Chondrocyte (in vitro differentiated cells): ENCODE measurements at regions not wholly inside any gene's neighbourhood (a gene's known extent, or its start where the extent isn't known, plus 50 kb on each side); places are given as distances from the start of the nearest gene placed in this dataset.

Experiments
- DNase-seq: peaks from one replicate; pipeline ENCODE4 v3.0.0; 2021; ENCODE audit warnings: mixed read lengths, low spot score
- H3K27ac Mint-ChIP-seq: one replicate; pipeline ENCODE4 v1.8.0; 2021; ENCODE audit warnings: mild to moderate bottlenecking, moderate library complexity, mixed read lengths; ENCODE audit not compliant: unreplicated experiment
- H3K27me3 Mint-ChIP-seq: 2 replicates; pipeline ENCODE4 v1.8.0; 2021; ENCODE audit warnings: low read depth, mixed read lengths
- H3K36me3 Mint-ChIP-seq: 2 replicates; pipeline ENCODE4 v1.8.0; 2021; ENCODE audit warnings: low read depth, mixed read lengths
- H3K4me1 Mint-ChIP-seq: 2 replicates; pipeline ENCODE4 v1.8.0; 2021; ENCODE audit warnings: low read depth, mild to moderate bottlenecking, mixed read lengths
- H3K4me3 Mint-ChIP-seq: one replicate; pipeline ENCODE4 v1.8.0; 2021; ENCODE audit warnings: mild to moderate bottlenecking, moderate library complexity, mixed read lengths; ENCODE audit not compliant: unreplicated experiment
- H3K9me3 Mint-ChIP-seq: 2 replicates; pipeline ENCODE4 v1.8.0; 2021; ENCODE audit warnings: low read depth, mixed read lengths
- CTCF ChIP-seq: fragments of 200-600 bp; sonication (generic); IDR thresholded peaks from 2 replicates; pipeline ENCODE4 v1.5.0; 2021; ENCODE audit warnings: antibody characterized with exemption, mild to moderate bottlenecking, moderate library complexity

- no peaks in the 10 kb centered on the region for H3K9me3 Mint-ChIP-seq
- no peak overlapping the region for H3K4me3 Mint-ChIP-seq
- no peak for DNase-seq
- no peak for TF ChIP-seq CTCF
- H3K4me1 Mint-ChIP-seq = no peaks in the 10 kb centered on the region
- no peaks in the 10 kb centered on the region for H3K36me3 Mint-ChIP-seq
- H3K27ac Mint-ChIP-seq = no peak overlapping the region
- H3K27me3 Mint-ChIP-seq = peaks cover 31% of the 10 kb centered on the region
These were observed 87.9 kb upstream of the GCFC2 start for GRCh38 chr2:75798569-75798968.

- DNase-seq = no peak
- no peak for TF ChIP-seq CTCF
- no peaks in the 10 kb centered on the region for H3K4me1 Mint-ChIP-seq
- H3K27me3 Mint-ChIP-seq = peaks cover 41% of the 10 kb centered on the region
- no peak overlapping the region for H3K4me3 Mint-ChIP-seq
- H3K27ac Mint-ChIP-seq = no peak overlapping the region
- no peaks in the 10 kb centered on the region for H3K9me3 Mint-ChIP-seq
- no peaks in the 10 kb centered on the region for H3K36me3 Mint-ChIP-seq
These were observed 82.3 kb upstream of the GCFC2 start for GRCh38 chr2:75792996-75793395.

- TF ChIP-seq CTCF = no peak
- peaks cover 43% of the 10 kb centered on the region for H3K27me3 Mint-ChIP-seq
- no peak for DNase-seq
- no peaks in the 10 kb centered on the region for H3K36me3 Mint-ChIP-seq
- H3K9me3 Mint-ChIP-seq = no peaks in the 10 kb centered on the region
- H3K4me3 Mint-ChIP-seq = no peak overlapping the region
- H3K4me1 Mint-ChIP-seq = peaks cover 3% of the 10 kb centered on the region
- H3K27ac Mint-ChIP-seq = no peak overlapping the region
These were observed 81.4 kb upstream of the GCFC2 start for GRCh38 chr2:75792146-75792545.

- H3K36me3 Mint-ChIP-seq = no peaks in the 10 kb centered on the region
- peaks cover 3% of the 10 kb centered on the region for H3K4me1 Mint-ChIP-seq
- TF ChIP-seq CTCF = no peak
- no peak overlapping the region for H3K27ac Mint-ChIP-seq
- H3K4me3 Mint-ChIP-seq = no peak overlapping the region
- no peaks in the 10 kb centered on the region for H3K9me3 Mint-ChIP-seq
- DNase-seq = no peak
- H3K27me3 Mint-ChIP-seq = peaks cover 38% of the 10 kb centered on the region
These were observed 80.2 kb upstream of the GCFC2 start for GRCh38 chr2:75790814-75791467.

- peaks cover 40% of the 10 kb centered on the region for H3K27me3 Mint-ChIP-seq
- no peak overlapping the region for H3K4me3 Mint-ChIP-seq
- no peak for DNase-seq
- peaks cover 3% of the 10 kb centered on the region for H3K4me1 Mint-ChIP-seq
- no peaks in the 10 kb centered on the region for H3K9me3 Mint-ChIP-seq
- TF ChIP-seq CTCF = no peak
- no peak overlapping the region for H3K27ac Mint-ChIP-seq
- H3K36me3 Mint-ChIP-seq = no peaks in the 10 kb centered on the region
These were observed 79.6 kb upstream of the GCFC2 start for GRCh38 chr2:75790121-75790813.
